Retinal pigment epithelial cell (primary cell): ENCODE measurements at regions not wholly inside any gene's neighbourhood (a gene's known extent, or its start where the extent isn't known, plus 50 kb on each side); places are given as distances from the start of the nearest gene placed in this dataset.
"Not testable (repeated sequence)": the region's sequence is repeated elsewhere in the genome, so short reads cannot be mapped to it uniquely, and the experiment has no call there.

Source experiments
- DNase-seq: peaks from one replicate; pipeline ENCODE4 v3.0.0-alpha.2; 2010; ENCODE audit warnings: low read depth
- H3K4me3 ChIP-seq: 2 replicates; pipeline ENCODE4 v1.5.1; 2011; ENCODE audit warnings: mild to moderate bottlenecking, low read length, control low read depth, moderate library complexity
- CTCF ChIP-seq: conservative IDR thresholded peaks from 2 replicates; pipeline ENCODE4 v1.5.1; 2011; ENCODE audit warnings: low read depth, low read length, control low read depth, inconsistent platforms

DNA sequence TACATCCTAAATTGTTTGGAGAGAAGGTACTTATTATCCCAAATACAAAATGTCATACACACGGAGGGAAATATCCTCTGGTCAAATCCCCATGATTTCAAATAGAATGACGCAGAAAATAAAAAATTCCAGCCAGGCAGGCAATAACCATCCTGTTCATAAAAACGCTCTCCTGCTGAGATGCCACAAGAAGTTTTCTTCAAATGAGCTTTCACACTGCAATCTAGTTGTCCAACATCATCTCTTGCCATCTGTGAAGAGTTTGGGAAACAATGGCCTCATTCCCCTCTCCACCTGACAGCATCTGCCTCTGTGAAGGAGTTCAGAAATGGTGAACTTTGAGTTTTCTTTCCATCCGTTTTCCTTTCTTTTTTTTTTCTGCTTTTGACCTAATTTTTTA, 83.3 kb upstream of the SLC30A5 start:
- H3K4me3 ChIP-seq, result no peak overlapping the region
- TF ChIP-seq CTCF, result no peak
- DNase-seq, result no peak

- no peak for TF ChIP-seq CTCF
- DNase-seq, result no peak
- no peak overlapping the region for H3K4me3 ChIP-seq
These were observed 81.9 kb upstream of the SLC30A5 start for GRCh38 chr5:69011910-69012309.

- TF ChIP-seq CTCF, result no peak
- no peak for DNase-seq
- H3K4me3 ChIP-seq, result no peak overlapping the region
These were observed 80.3 kb upstream of the SLC30A5 start for GRCh38 chr5:69013481-69013880.

- not testable (repeated sequence) for H3K4me3 ChIP-seq, DNase-seq
These were observed 79.8 kb upstream of the SLC30A5 start for GRCh38 chr5:69014007-69014406.

GRCh38 chr5:69019668-69020375, 74.0 kb upstream of the SLC30A5 start:
- DNase-seq, result no peak
- TF ChIP-seq CTCF, result no peak
- no peak overlapping the region for H3K4me3 ChIP-seq

- TF ChIP-seq CTCF, result peak; percentile 62
- no peak for DNase-seq
- H3K4me3 ChIP-seq, result no peak overlapping the region
These were observed 69.6 kb upstream of the SLC30A5 start for GRCh38 chr5:69024241-69024651.

DNA sequence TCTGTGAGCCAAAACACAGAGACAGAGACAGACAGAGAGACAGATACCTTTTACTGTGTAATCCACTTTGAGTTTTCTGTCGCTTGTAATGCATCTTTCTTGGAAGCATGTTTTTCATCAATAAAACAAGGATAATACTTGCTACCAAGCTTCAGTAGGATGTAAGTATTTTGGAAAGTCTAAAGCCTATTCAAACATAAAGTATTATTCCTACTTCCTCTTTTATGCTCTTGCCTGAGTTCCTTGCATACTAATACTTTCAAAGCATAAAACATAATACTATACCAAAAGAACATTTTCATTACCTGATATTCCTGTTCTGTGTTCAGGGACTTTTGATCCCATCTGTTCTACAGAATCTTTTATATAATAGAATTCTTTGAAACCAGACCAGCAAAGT, 64.5 kb upstream of the SLC30A5 start:
- TF ChIP-seq CTCF, result no peak
- H3K4me3 ChIP-seq, result no peak overlapping the region
- DNase-seq, result no peak
